ENCODE measurements at regions not wholly inside any gene's neighbourhood (a gene's known extent, or its start where the extent isn't known, plus 50 kb on each side); places are given as distances from the start of the nearest gene placed in this dataset.

GRCh38 chr12:127957001-127957660 lies 309.8 kb upstream of the TMEM132C start:
- no peak overlapping the region for H2AFZ ChIP-seq (ENCODE audit: low read length)
- no peaks in the 10 kb centered on the region for H3K9me3 ChIP-seq (ENCODE audit: low read depth, low read length)
- no peak overlapping the region for H3K4me2 ChIP-seq (ENCODE audit: insufficient read depth, low read length)
- H3K4me3 ChIP-seq (ENCODE audit: insufficient read depth, low read length) = no peak overlapping the region
- TF ChIP-seq CTCF (IDR thresholded peaks at IDR 0.05; ENCODE audit: extremely low read depth, low read depth, low read length) = no peak
- no peaks in the 10 kb centered on the region for H4K20me1 ChIP-seq (ENCODE audit: insufficient read depth, low read length)
- H3K79me2 ChIP-seq (ENCODE audit: insufficient read depth, low read length) = no peaks in the 10 kb centered on the region
- H3K36me3 ChIP-seq (ENCODE audit: insufficient read depth, low read length) = no peaks in the 10 kb centered on the region
- H3K27ac ChIP-seq (ENCODE audit: low read depth, low read length) = no peak overlapping the region
- no peaks in the 10 kb centered on the region for H3K4me1 ChIP-seq (ENCODE audit: insufficient read depth, low read length)
- DNase-seq (ENCODE audit: insufficient read length, low spot score, missing footprints) = no peak
- no peaks in the 10 kb centered on the region for H3K27me3 ChIP-seq (ENCODE audit: insufficient read depth, low read length)

GRCh38 chr12:127962303-127962702 lies 304.7 kb upstream of the TMEM132C start:
- Histone ChIP-seq H4K20me1 (ENCODE audit: insufficient read depth, low read length) (no peaks in the 10 kb centered on the region), H3K4me3 (ENCODE audit: insufficient read depth, low read length) (no peak overlapping the region), H3K79me2 (ENCODE audit: insufficient read depth, low read length) (no peaks in the 10 kb centered on the region), H2AFZ (ENCODE audit: low read length) (no peak overlapping the region), H3K27ac (ENCODE audit: low read depth, low read length) (no peak overlapping the region), H3K27me3 (ENCODE audit: insufficient read depth, low read length) (no peaks in the 10 kb centered on the region), H3K4me1 (ENCODE audit: insufficient read depth, low read length) (no peaks in the 10 kb centered on the region), H3K4me2 (ENCODE audit: insufficient read depth, low read length) (no peak overlapping the region), H3K9me3 (ENCODE audit: low read depth, low read length) (no peaks in the 10 kb centered on the region), H3K36me3 (ENCODE audit: insufficient read depth, low read length) (no peaks in the 10 kb centered on the region)
- DNase-seq (ENCODE audit: insufficient read length, low spot score, missing footprints) = no peak
- TF ChIP-seq CTCF (IDR thresholded peaks at IDR 0.05; ENCODE audit: extremely low read depth, low read depth, low read length) = no peak

- TF ChIP-seq CTCF (IDR thresholded peaks at IDR 0.05; ENCODE audit: extremely low read depth, low read depth, low read length) = no peak
- H3K4me3 ChIP-seq (ENCODE audit: insufficient read depth, low read length) = no peak overlapping the region
- no peaks in the 10 kb centered on the region for H3K4me1 ChIP-seq (ENCODE audit: insufficient read depth, low read length)
- no peaks in the 10 kb centered on the region for H3K79me2 ChIP-seq (ENCODE audit: insufficient read depth, low read length)
- no peak overlapping the region for H3K27ac ChIP-seq (ENCODE audit: low read depth, low read length)
- no peaks in the 10 kb centered on the region for H3K36me3 ChIP-seq (ENCODE audit: insufficient read depth, low read length)
- no peaks in the 10 kb centered on the region for H4K20me1 ChIP-seq (ENCODE audit: insufficient read depth, low read length)
- no peaks in the 10 kb centered on the region for H3K27me3 ChIP-seq (ENCODE audit: insufficient read depth, low read length)
- no peaks in the 10 kb centered on the region for H3K9me3 ChIP-seq (ENCODE audit: low read depth, low read length)
- no peak overlapping the region for H3K4me2 ChIP-seq (ENCODE audit: insufficient read depth, low read length)
- H2AFZ ChIP-seq (ENCODE audit: low read length) = no peak overlapping the region
- no peak for DNase-seq (ENCODE audit: insufficient read length, low spot score, missing footprints)
Observed at GRCh38 chr12:127963933-127964332, 303.0 kb upstream of the TMEM132C start.

GRCh38 chr12:127964717-127965116 lies 302.3 kb upstream of the TMEM132C start:
- no peak for DNase-seq (ENCODE audit: insufficient read length, low spot score, missing footprints)
- Histone ChIP-seq H3K4me1 (ENCODE audit: insufficient read depth, low read length) (no peaks in the 10 kb centered on the region), H3K79me2 (ENCODE audit: insufficient read depth, low read length) (no peaks in the 10 kb centered on the region), H3K9me3 (ENCODE audit: low read depth, low read length) (no peaks in the 10 kb centered on the region), H3K27ac (ENCODE audit: low read depth, low read length) (no peak overlapping the region), H2AFZ (ENCODE audit: low read length) (no peak overlapping the region), H3K27me3 (ENCODE audit: insufficient read depth, low read length) (no peaks in the 10 kb centered on the region), H3K4me2 (ENCODE audit: insufficient read depth, low read length) (no peak overlapping the region), H4K20me1 (ENCODE audit: insufficient read depth, low read length) (no peaks in the 10 kb centered on the region), H3K36me3 (ENCODE audit: insufficient read depth, low read length) (no peaks in the 10 kb centered on the region), H3K4me3 (ENCODE audit: insufficient read depth, low read length) (no peak overlapping the region)
- peak; percentile 25 for TF ChIP-seq CTCF (IDR thresholded peaks at IDR 0.05; ENCODE audit: extremely low read depth, low read depth, low read length)
